ENCODE measurements at regions not wholly inside any gene's neighbourhood (a gene's known extent, or its start where the extent isn't known, plus 50 kb on each side); places are given as distances from the start of the nearest gene placed in this dataset.
A peak's percentile ranks its signal among the peaks of the same experiment; 100 is the strongest.

GRCh38 chr10:6888434-6888833 lies 308.4 kb upstream of the PRKCQ start:
- DNase-seq (ENCODE audit: low read depth in 4 of 4, low spot score in 2 of 4): no peak

DNA sequence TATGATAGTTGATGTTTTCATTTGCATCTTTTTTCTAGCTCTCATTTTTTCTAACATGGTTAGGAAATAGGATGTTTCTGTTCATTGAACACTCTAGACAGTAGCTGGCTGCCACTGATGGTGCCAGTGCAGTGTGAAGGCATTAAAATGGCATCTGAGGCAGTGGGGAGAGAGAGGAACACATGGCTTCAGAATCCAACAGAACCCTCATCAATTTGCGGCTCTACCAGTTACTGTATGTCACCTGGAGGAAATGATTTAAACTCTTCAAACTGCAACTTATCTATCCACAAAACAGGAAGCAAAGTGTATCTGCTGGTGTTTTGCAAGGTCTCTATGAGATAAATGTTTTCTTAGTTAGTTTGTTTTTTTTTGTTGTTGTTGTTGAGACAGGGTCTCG lies 305.2 kb upstream of the PRKCQ start:
- no peak for DNase-seq (ENCODE audit: low read depth in 4 of 4, low spot score in 2 of 4)

DNA sequence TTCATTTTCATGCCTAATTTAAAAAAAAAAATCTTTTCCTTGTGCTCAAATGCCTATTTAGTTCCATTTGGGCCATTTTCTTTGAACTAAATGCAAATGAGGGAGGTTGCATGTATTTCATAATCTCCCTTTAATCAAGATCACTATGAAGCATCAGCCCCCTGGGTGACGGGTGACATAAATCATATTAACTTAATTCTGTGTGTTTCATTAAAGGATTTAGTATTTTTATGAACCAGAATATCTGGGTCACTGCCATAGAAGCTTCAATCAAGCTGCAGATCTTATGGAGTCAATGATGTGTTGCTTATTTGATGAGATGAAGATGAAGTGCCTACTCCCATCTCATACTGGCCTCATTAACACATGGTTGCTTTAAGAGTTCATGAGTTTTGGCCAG lies 301.9 kb upstream of the PRKCQ start:
- DNase-seq (ENCODE audit: low read depth in 4 of 4, low spot score in 2 of 4): no peak

- DNase-seq (ENCODE audit: low read depth in 4 of 4, low spot score in 2 of 4): peak in 3 of 4 donors; percentile 46 to 64 (median 53)
Measured at GRCh38 chr10:6877722-6878392, 297.8 kb upstream of the PRKCQ start.

GRCh38 chr10:6877336-6877721 lies 297.3 kb upstream of the PRKCQ start:
- no peak for DNase-seq (ENCODE audit: low read depth in 4 of 4, low spot score in 2 of 4)

GRCh38 chr10:6875269-6875865 lies 295.3 kb upstream of the PRKCQ start:
- DNase-seq (ENCODE audit: low read depth in 4 of 4, low spot score in 2 of 4): no peak

GRCh38 chr10:6871128-6871527 lies 291.1 kb upstream of the PRKCQ start:
- DNase-seq (ENCODE audit: low read depth in 4 of 4, low spot score in 2 of 4): no peak

GRCh38 chr10:6868036-6868725 lies 288.1 kb upstream of the PRKCQ start:
- no peak for DNase-seq (ENCODE audit: low read depth in 4 of 4, low spot score in 2 of 4)

GRCh38 chr10:6866757-6867156 lies 286.7 kb upstream of the PRKCQ start:
- DNase-seq (ENCODE audit: low read depth in 4 of 4, low spot score in 2 of 4): no peak

GRCh38 chr10:6864142-6864541 lies 284.1 kb upstream of the PRKCQ start:
- no peak for DNase-seq (ENCODE audit: low read depth in 4 of 4, low spot score in 2 of 4)

DNA sequence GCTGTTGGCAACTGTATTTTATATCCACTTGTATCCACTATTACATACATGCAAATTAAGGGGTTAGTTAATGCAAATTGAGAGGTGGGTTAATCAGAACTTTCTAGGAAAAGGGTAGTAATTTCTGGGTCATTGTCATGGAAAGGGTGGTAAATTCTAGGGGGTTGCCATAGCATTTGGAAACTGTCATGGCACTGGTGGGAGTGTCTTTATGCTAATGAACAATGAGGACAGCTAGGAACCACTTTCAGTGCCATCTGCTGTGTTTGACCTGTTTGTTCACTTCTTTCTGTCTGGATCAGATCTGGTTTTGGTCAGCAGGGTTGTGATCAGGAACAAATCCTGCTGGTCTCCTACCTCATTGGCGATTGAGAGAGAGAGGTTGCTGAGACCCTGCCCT lies 283.3 kb upstream of the PRKCQ start:
- no peak for DNase-seq (ENCODE audit: low read depth in 4 of 4, low spot score in 2 of 4)

DNA sequence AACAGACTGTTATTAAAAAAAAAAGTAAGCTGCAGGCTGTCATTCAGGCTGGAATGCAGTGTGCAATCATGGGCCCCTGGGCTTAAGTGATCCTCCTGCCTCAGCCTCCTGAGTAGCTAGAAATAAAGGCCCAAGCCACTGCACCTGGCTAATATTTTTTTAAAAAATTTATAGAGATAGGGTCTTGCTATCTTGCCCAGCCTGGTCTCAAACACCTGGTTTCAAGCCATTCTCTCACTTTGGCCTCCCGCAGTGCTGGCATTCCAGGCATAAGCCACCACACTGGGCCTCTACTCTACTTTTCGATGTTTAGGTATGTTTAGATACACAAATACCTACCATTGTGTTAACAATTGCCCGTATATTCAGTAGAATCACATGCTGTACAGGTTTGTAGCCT lies 270.4 kb upstream of the PRKCQ start:
- DNase-seq (ENCODE audit: low read depth in 4 of 4, low spot score in 2 of 4): no peak

DNA sequence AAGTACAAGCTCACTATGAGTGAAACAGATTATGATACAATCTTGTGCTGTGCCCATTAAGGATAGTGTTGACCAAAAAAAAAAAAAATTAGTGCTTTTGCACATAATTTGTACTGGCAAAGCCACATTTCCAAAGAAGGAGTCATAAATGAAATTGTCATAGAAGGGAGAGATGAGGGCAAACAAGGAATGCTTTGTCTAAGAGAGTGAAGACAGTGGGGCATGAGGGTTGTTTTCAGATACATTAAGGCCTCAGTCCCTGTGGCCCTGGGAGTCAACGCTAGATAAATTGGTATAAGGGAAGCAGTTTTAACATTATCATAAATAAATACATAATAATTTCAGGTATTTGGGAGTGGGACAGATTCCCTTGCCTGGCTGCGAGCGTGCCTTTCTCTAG lies 267.5 kb upstream of the PRKCQ start:
- DNase-seq (ENCODE audit: low read depth in 4 of 4, low spot score in 2 of 4): no peak

GRCh38 chr10:6843894-6844650 lies 264.0 kb upstream of the PRKCQ start:
- DNase-seq (ENCODE audit: low read depth in 4 of 4, low spot score in 2 of 4): no peak

GRCh38 chr10:6843481-6843881 lies 263.4 kb upstream of the PRKCQ start:
- no peak for DNase-seq (ENCODE audit: low read depth in 4 of 4, low spot score in 2 of 4)

- no peak for DNase-seq (ENCODE audit: low read depth in 4 of 4, low spot score in 2 of 4)
Measured at GRCh38 chr10:6842722-6843121, 262.6 kb upstream of the PRKCQ start.

GRCh38 chr10:6841761-6842160 lies 261.7 kb upstream of the PRKCQ start:
- no peak for DNase-seq (ENCODE audit: low read depth in 4 of 4, low spot score in 2 of 4)

GRCh38 chr10:6840766-6841165 lies 260.7 kb upstream of the PRKCQ start:
- no peak for DNase-seq (ENCODE audit: low read depth in 4 of 4, low spot score in 2 of 4)

- DNase-seq (ENCODE audit: low read depth in 4 of 4, low spot score in 2 of 4): no peak
Measured at GRCh38 chr10:6840201-6840691, 260.2 kb upstream of the PRKCQ start.

GRCh38 chr10:6838118-6838517 lies 258.0 kb upstream of the PRKCQ start:
- no peak for DNase-seq (ENCODE audit: low read depth in 4 of 4, low spot score in 2 of 4)

GRCh38 chr10:6833458-6834011 lies 253.5 kb upstream of the PRKCQ start:
- no peak for DNase-seq (ENCODE audit: low read depth in 4 of 4, low spot score in 2 of 4)

All from left renal cortex interstitium (tissue), 4 donors.